GM18517 (cell line): ENCODE measurements at regions not wholly inside any gene's neighbourhood (a gene's known extent, or its start where the extent isn't known, plus 50 kb on each side); places are given as distances from the start of the nearest gene placed in this dataset.
"Not testable (repeated sequence)": the region's sequence is repeated elsewhere in the genome, so short reads cannot be mapped to it uniquely, and the experiment has no call there.

Experiments used
- ATAC-seq: cut with Tn5 transposase; IDR thresholded peaks from one replicate; pipeline ENCODE4 v1.9.1; 2021; ENCODE audit warnings: mild to moderate bottlenecking, moderate library complexity; ENCODE audit not compliant: unreplicated experiment

DNA sequence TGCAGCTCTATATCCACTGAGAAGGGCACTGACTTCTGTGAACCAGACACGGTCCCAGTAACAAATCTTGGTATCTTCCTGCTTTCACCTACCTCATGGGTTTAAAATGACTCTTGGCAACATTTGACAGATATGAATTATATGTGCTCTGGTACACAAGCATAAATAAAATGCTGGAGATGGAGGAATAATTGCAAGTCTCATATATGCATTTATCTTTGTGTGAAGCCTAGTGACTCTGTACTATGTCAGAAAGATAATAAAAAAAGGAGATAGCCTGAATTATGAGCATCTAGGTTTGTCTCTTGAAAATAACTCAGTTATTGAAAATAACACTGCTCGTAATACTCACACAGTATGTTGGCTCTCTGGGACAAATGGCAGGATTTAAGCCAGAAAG lies 167.1 kb upstream of the CRBN start:
- ATAC-seq, result no peak

DNA sequence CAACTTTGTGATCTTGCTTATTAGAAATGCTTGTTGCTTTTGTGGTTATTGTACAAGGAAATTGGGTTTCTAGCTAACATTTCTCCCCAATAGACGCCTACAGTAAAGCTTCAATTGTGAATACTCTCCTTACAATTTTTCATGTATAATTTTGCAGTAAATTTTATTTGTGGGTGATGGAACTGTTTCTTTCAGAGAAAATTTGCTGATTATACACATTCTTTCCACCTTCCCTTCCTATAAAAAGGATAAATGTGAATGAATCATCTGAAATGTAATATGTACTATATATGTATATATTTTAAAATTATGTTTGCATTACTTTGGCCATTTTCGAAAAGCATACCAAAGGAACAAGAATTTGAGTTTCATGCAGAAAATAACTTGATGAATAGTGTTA lies 162.7 kb upstream of the CRBN start:
- ATAC-seq, result no peak

DNA sequence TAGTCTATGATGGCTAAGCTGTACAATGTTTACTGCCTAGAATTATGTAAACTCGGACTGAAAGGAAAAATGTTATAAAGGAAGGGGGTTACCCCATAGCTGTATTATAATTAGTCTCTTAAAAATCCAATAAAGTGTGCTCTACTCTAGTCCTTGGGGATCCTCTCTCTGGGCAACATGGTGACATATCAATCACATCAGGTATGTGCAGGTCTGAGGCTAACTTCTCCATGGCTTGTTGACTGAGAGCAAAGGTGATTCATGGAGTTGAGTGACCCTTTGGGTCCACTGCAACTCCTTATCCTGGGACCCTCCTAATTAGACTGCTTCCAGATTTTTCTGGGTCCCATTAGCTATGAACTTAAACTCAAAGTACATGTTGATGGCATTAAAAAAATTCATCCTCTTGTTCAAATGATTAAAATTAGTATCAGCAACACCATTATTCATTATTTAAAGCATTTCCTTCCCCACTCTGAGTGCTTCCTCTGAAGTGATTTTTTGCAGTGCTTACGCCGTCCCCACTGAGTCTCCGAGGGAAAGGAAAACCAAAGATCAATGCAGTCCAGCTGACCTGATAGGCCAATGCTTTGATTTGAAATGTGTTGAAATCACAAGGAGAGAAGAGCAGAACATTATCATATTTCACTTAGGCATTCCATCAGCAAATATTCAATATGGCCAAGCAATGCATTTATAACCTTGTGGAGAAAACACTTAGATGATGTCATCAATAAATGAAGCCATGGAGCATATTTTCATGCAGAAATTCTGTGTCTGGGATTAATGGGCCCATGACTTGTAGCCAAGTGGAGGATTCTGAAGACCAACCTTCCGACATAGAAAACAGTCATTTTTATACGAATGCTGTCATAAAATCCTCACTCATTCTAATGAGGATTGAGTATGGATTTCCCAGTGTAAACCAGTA lies 161.7 kb upstream of the CRBN start:
- no peak for ATAC-seq

DNA sequence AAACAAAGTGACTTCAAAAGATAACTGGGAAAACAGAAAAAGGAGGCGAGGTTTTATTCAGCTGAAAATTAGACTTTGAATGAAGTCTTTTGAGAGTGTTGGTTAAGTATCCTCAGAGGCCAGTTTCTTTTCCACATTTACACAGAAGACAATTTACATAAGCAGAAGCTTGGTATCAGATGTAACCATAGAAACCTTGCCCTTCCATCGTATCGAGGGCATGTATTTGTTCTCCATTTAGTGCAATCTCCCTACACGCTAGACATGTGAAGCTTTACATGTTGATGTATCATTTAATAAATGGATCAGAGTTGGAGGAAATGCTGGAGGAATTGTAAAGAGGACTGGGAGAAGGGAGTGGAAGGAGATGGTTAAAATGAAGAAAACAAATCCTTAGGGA lies 161.0 kb upstream of the CRBN start:
- ATAC-seq, result no peak

DNA sequence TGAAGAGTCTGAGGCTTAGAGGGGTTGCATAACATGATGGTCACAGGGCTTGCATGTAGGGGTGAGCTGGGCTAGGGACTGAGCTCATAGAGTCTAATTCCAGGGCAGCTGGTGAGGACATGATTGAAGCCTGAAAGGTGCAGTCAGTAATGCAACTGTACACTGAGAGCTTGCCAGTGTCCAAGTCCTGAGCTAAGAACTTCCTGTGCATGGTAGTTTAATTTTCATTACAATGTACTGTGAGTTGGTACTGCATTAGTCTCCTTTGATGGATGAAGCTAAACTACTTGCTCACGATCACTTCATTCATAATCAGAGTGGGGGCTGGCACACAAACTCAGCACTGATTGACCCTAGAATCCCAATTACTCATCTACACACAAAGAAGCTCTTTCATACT lies 156.4 kb upstream of the CRBN start:
- no peak for ATAC-seq

- ATAC-seq, result no peak
These were observed 155.0 kb upstream of the CRBN start for GRCh38 chr3:3334491-3334890.

GRCh38 chr3:3333571-3333970 lies 154.1 kb upstream of the CRBN start:
- no peak for ATAC-seq

GRCh38 chr3:3316521-3316920 lies 137.0 kb upstream of the CRBN start:
- no peak for ATAC-seq

DNA sequence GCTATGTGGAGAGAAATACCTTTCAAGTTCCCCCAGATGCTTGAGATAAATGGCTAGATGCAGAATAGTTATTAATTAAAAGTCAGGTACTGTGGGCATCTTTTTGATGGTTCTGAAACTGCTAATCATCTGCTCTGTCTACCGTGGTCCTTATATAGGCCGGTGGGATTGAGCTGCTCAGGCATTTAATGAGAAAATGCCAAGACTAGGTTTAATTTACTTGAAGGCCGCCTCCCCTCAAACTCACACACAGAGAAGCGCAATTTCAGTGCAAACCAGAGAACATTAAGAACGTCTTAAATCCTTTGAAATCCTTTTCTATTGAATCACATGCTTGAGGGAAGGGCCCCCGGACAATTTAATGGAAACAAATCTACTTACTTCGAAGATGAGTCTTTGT lies 136.4 kb upstream of the CRBN start:
- ATAC-seq, result no peak

- no peak for ATAC-seq
These were observed 130.4 kb upstream of the CRBN start for GRCh38 chr3:3309887-3310286.

DNA sequence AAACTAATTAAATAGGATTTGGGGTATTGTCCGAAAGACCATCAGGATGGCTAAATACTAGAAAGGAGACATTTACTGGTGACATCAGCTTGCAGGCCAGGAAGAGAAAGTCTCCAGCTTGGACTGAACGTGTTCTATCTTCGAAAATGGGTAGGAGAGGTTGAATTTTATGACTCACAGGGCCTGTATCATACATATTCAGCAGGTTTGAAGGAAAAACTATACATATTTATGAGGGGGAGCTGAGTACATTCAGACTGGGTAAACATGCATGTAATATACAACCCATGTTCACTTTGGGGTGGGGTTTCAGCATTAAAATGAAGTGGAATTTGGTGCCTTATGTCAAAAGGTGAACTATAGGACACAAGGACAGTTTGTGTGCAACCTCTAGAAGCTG lies 129.3 kb upstream of the CRBN start:
- no peak for ATAC-seq

DNA sequence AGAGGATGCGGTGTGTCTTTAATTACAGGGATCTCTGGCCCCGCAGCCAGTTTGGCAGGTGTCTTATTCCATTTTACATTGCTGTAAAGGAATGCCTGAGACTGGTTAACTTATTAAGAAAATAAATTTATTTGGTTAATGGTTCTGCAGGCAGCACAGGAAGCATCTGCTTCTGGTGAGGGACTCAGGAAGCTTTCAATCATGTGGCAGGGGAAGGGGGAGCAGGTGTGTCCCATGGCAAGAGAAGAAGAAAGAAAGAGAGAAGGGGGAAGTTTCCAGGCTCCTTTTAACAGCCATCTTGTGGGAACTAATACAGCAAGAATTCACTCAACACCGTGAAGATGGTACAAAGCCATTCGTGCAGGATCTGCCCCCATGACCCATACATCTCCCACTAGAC lies 128.0 kb upstream of the CRBN start:
- ATAC-seq, result no peak

- no peak for ATAC-seq
These were observed 126.3 kb upstream of the CRBN start for GRCh38 chr3:3305841-3306240.

DNA sequence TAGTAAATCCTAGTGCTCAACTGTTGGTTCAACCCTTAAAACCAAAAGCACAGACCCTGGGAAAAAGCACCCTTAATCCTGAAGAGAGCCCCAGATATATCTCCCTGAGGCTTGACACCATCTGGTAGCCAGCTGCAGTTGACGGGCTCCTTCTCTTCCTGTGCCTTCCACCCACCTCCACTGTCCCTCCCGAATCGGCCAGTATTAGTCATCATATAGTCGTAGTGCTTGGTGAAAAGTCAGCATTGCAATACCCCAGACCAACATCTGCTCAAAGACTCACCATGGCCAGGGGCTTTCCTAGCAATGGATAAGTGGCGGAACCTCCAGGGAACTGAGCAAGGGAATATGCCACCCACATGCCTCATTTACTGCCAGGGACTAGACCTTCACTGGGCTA lies 125.6 kb upstream of the CRBN start:
- ATAC-seq, result no peak

- no peak for ATAC-seq
These were observed 124.1 kb upstream of the CRBN start for GRCh38 chr3:3303636-3304035.

- no peak for ATAC-seq
These were observed 123.5 kb upstream of the CRBN start for GRCh38 chr3:3302964-3303363.

DNA sequence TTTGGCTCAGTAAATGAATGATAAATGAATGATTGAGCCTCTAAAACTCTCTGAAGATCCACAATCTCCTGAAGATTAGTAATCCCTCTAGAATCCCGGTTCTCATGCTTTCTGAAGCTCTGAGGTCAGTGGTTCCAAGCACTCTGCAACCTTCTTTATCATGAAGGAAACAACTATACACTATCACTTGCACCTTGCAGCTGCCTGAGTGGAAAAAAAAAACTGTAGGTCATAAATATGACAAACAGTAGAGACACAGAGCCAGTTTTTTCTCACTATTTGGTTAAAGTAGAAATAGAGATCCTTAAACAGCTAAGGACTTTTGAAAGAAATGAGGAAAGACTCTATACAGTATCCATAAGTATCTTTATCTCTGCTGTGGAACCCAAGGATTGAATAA lies 122.0 kb upstream of the CRBN start:
- ATAC-seq, result no peak

DNA sequence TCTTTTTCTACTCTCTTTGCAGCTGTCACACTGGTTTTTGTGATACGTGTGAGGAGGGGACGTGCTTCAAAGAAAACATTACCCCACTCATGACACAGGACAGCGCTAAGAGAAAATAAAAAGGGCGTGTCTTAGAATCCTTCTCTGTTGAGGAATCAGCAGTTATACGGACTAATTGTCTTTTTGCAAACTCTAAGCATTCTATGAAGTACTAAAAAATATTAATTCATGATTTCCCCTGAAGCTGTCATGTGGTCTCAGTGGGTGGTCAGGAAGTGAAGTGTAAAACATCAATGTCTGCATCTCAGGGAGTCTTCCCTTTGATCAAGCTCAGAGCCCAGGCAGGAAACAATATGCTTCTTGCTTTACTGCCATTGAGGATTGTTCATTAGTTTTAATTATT lies 117.5 kb upstream of the CRBN start:
- no peak for ATAC-seq

DNA sequence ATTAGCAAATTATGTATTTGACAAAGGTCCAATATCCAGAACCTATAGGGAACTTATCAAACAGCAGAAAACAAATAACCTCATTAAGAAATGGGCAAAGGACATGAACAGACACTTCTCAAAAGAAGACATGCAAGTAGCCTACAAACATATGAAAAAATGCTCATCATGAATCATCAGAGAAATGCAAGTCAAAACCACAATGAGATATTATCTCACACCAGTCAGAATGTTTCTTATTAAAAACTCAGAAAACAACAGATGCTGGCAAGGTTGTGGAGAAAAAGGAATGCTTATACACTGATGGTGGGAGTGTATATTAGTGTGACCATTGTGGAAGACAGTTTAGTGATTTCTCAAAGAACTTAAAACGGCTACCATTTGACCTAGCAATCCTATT lies 116.1 kb upstream of the CRBN start:
- no peak for ATAC-seq

DNA sequence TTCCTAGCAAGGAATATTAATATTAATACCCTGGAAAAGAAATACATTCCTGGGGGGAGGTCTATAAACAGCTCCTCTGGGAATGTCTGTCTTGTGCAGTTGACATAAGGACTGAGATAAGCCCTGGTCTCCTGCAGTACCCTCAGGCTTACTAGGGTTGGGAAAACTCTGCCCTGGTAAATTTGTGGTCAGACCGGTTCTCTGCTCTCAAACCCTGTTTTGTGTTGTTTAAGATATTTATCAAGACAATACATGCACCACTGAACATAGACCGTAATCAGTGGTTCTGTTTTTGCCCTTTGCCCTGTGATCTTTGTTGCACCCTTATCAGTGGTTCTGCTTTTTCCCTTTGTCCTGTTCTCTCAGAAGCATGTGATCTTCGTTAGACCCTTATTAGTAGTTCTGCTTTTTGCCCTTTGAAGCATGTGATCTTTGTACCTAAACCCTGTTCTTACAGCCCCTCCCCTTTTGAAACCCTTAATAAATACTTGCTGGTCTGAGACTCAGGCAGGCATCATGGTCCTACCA lies 112.3 kb upstream of the CRBN start:
- not testable (repeated sequence) for ATAC-seq

DNA sequence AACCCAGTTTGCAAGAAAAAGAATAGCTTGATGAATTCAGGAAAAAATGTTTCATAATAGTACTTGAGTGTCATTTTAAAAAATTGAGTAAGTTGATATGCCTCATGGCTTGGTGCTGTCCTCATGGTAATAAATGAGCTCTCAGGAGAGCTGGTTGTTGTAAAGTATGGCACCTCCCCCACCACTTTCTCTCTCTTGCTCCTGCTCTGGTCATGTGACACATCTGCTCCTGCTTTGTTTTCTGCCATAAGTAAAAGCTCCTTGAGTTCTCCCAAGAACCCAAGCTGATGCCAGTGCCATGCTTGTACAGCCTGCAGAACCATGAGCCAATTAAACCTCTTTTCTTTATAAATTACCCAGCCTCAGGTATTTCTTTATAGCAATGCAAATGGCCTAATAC lies 108.8 kb upstream of the CRBN start:
- ATAC-seq, result no peak

GRCh38 chr3:3286014-3286413 lies 106.5 kb upstream of the CRBN start:
- ATAC-seq, result no peak

DNA sequence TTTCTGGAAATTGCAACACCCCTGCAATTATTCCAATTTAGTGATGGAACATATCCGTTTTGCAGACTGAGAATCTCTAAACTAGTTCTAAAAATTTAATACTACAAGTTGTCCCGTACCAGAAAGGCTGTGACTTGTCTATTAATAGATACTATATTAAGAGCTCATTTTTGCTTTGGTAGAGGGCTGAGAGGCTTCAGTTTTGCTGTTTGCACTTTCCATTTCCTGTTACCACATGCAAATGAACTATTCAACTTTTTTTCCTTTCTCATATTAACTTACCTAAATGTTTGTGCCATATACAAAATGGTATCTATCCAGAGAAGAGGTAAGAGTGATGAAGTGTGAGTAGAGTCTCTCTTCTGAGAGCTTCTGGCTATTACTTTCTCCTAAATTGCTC lies 101.5 kb upstream of the CRBN start:
- ATAC-seq, result peak; percentile 65
